WTC11 (cell line): ENCODE measurements at regions not wholly inside any gene's neighbourhood (a gene's known extent, or its start where the extent isn't known, plus 50 kb on each side); places are given as distances from the start of the nearest gene placed in this dataset.
A peak's percentile ranks its signal among the peaks of the same experiment; 100 is the strongest.

Experiments used
- ATAC-seq: fragments of 200-7000 bp; cut with Tn5 transposase; 2 replicates; pipeline ENCODE4 v1.10.0; 2021; ENCODE audit warnings: mild to moderate bottlenecking, moderate library complexity
- CTCF ChIA-PET: fragments of 300-600 bp; sonication (Branson Sonifier 250); formaldehyde crosslinking; loops from one replicate; lab custom pipeline; 2021; ENCODE audit warnings: antibody characterized with exemption; lab: Charles Lee
- POLR2A ChIA-PET: fragments of 350-600 bp; sonication (Branson Sonifier 250); formaldehyde crosslinking; loops from one replicate; lab custom pipeline; 2021; ENCODE audit warnings: antibody characterized with exemption; lab: Charles Lee
- DNase-seq: peaks from one replicate; pipeline ENCODE4 v3.0.0; 2021; ENCODE audit warnings: low spot score
- H3K27ac Mint-ChIP-seq: 2 replicates; pipeline ENCODE4 v1.8.0; 2021; ENCODE audit warnings: mixed read lengths
- H3K27me3 Mint-ChIP-seq: 2 replicates; pipeline ENCODE4 v1.8.0; 2021; ENCODE audit warnings: low read depth, mild to moderate bottlenecking, moderate library complexity, mixed read lengths
- H3K36me3 Mint-ChIP-seq: 2 replicates; pipeline ENCODE4 v1.8.0; 2021; ENCODE audit warnings: mixed read lengths
- H3K4me1 Mint-ChIP-seq: 2 replicates; pipeline ENCODE4 v1.8.0; 2022; ENCODE audit warnings: mixed read lengths
- H3K4me3 Mint-ChIP-seq: 2 replicates; pipeline ENCODE4 v1.8.0; 2021; ENCODE audit warnings: mild to moderate bottlenecking, moderate library complexity, mixed read lengths
- H3K9me3 Mint-ChIP-seq: 2 replicates; pipeline ENCODE4 v1.8.0; 2021; ENCODE audit warnings: mixed read lengths
- ATF1 ChIP-seq: sonication (generic); formaldehyde crosslinking; IDR thresholded peaks from 2 replicates; pipeline ENCODE4 v1.8.1; 2023; ENCODE audit warnings: mild to moderate bottlenecking, moderate library complexity, missing genetic modification reagents
- ATF2 ChIP-seq: sonication (generic); formaldehyde crosslinking; IDR thresholded peaks from 2 replicates; pipeline ENCODE4 v1.8.1; 2022; ENCODE audit warnings: low read depth, missing genetic modification reagents, borderline replicate concordance
- CBFB ChIP-seq: sonication (generic); formaldehyde crosslinking; IDR thresholded peaks from 2 replicates; pipeline ENCODE4 v1.8.1; 2022; ENCODE audit warnings: mild to moderate bottlenecking, low read depth, missing genetic modification reagents
- E2F4 ChIP-seq: sonication (generic); formaldehyde crosslinking; IDR thresholded peaks from 2 replicates; pipeline ENCODE4 v1.8.1; 2022; ENCODE audit warnings: low read depth, mild to moderate bottlenecking, moderate library complexity, missing genetic modification reagents, borderline replicate concordance
- ETV6 ChIP-seq: sonication (generic); formaldehyde crosslinking; IDR thresholded peaks from 2 replicates; pipeline ENCODE4 v1.8.1; 2022; ENCODE audit warnings: mild to moderate bottlenecking, missing genetic modification reagents
- GTF2I ChIP-seq: fragments of 250-450 bp; sonication (Bioruptor Pico); conservative IDR thresholded peaks from 2 replicates; pipeline ENCODE4 v1.4.0; 2021; ENCODE audit warnings: mild to moderate bottlenecking
- HMGXB4 ChIP-seq: sonication (generic); formaldehyde crosslinking; IDR thresholded peaks from 2 replicates; pipeline ENCODE4 v1.8.1; 2023; ENCODE audit warnings: mild to moderate bottlenecking, moderate library complexity, missing genetic modification reagents
- MLX ChIP-seq: sonication (generic); formaldehyde crosslinking; IDR thresholded peaks from 2 replicates; pipeline ENCODE4 v1.8.1; 2023; ENCODE audit warnings: mild to moderate bottlenecking, missing genetic modification reagents, moderate library complexity
- NFYB ChIP-seq: sonication (generic); formaldehyde crosslinking; conservative IDR thresholded peaks from 2 replicates; pipeline ENCODE4 v1.8.0; 2022; ENCODE audit warnings: low read depth, missing genetic modification reagents
- NR2C2 ChIP-seq: sonication (generic); formaldehyde crosslinking; IDR thresholded peaks from 2 replicates; pipeline ENCODE4 v1.8.0; 2022; ENCODE audit warnings: mild to moderate bottlenecking, missing genetic modification reagents
- OVOL2 ChIP-seq: fragments of 250-450 bp; sonication (Bioruptor Pico); IDR thresholded peaks from 2 replicates; pipeline ENCODE4 v1.9.0; 2021; ENCODE audit warnings: mild to moderate bottlenecking, borderline replicate concordance
- RORB ChIP-seq: fragments of 250-450 bp; sonication (Bioruptor Pico); IDR thresholded peaks from 2 replicates; pipeline ENCODE4 v1.9.0; 2021; ENCODE audit warnings: mild to moderate bottlenecking
- SOX15 ChIP-seq: fragments of 250-450 bp; sonication (Bioruptor Pico); IDR thresholded peaks from 2 replicates; pipeline ENCODE4 v1.9.0; 2021; ENCODE audit warnings: mild to moderate bottlenecking
- SP1 ChIP-seq: sonication (generic); formaldehyde crosslinking; conservative IDR thresholded peaks from 2 replicates; pipeline ENCODE4 v1.8.1; 2022; ENCODE audit warnings: missing genetic modification reagents
- USF2 ChIP-seq: sonication (generic); formaldehyde crosslinking; IDR thresholded peaks from 2 replicates; pipeline ENCODE4 v1.8.1; 2023; ENCODE audit warnings: mild to moderate bottlenecking, missing genetic modification reagents, moderate library complexity
- ZBTB21 ChIP-seq: sonication (generic); formaldehyde crosslinking; IDR thresholded peaks from 2 replicates; pipeline ENCODE4 v1.8.1; 2023; ENCODE audit warnings: mild to moderate bottlenecking, missing genetic modification reagents, borderline replicate concordance
- ZBTB43 ChIP-seq: sonication (generic); formaldehyde crosslinking; IDR thresholded peaks from 2 replicates; pipeline ENCODE4 v1.8.1; 2023; ENCODE audit warnings: mild to moderate bottlenecking, missing genetic modification reagents
- ZMAT4 ChIP-seq: fragments of 250-450 bp; sonication (Bioruptor Pico); IDR thresholded peaks from 2 replicates; pipeline ENCODE4 v1.9.0; 2021; ENCODE audit warnings: mild to moderate bottlenecking
- ZNF138 ChIP-seq: sonication (generic); formaldehyde crosslinking; conservative IDR thresholded peaks from 2 replicates; pipeline ENCODE4 v1.8.1; 2022; ENCODE audit warnings: mild to moderate bottlenecking, moderate library complexity, missing genetic modification reagents
- ZNF219 ChIP-seq: sonication (generic); formaldehyde crosslinking; IDR thresholded peaks from 2 replicates; pipeline ENCODE4 v1.8.0; 2023; ENCODE audit warnings: missing genetic modification reagents, mild to moderate bottlenecking, borderline replicate concordance
- ZNF281 ChIP-seq: sonication (generic); formaldehyde crosslinking; IDR thresholded peaks from 2 replicates; pipeline ENCODE4 v1.8.0; 2023; ENCODE audit warnings: mild to moderate bottlenecking, missing genetic modification reagents
- ZNF423 ChIP-seq: fragments of 250-450 bp; sonication (Bioruptor Pico); IDR thresholded peaks from 2 replicates; pipeline ENCODE4 v2.1.2; 2022; ENCODE audit warnings: mild to moderate bottlenecking, moderate library complexity
- ZNF512 ChIP-seq: sonication (generic); formaldehyde crosslinking; IDR thresholded peaks from 2 replicates; pipeline ENCODE4 v1.8.1; 2022; ENCODE audit warnings: missing genetic modification reagents, borderline replicate concordance
- ZSCAN18 ChIP-seq: fragments of 250-450 bp; sonication (Bioruptor Pico); IDR thresholded peaks from 2 replicates; pipeline ENCODE4 v2.1.2; 2022; ENCODE audit warnings: mild to moderate bottlenecking, moderate library complexity

- TF ChIP-seq HMGXB4 (CRISPR knock-in tag) (no peak), GTF2I (CRISPR knock-in tag) (no peak), ZNF281 (CRISPR knock-in tag) (no peak), OVOL2 (CRISPR knock-in tag) (no peak), ZSCAN18 (CRISPR knock-in tag) (no peak)
Measured at GRCh38 chr16:13419589-13419988, 500.4 kb upstream of the ERCC4 start (continued).

GRCh38 chr16:13421726-13422125 is 498.2 kb upstream of the ERCC4 start:
- ChIA-PET CTCF (no interaction called here), POLR2A (no interaction called here)
- Mint-ChIP-seq H3K4me1 (peaks cover 23% of the 10 kb centered on the region), H3K36me3 (peaks cover 26% of the 10 kb centered on the region), H3K4me3 (no peak overlapping the region), H3K9me3 (peaks cover 14% of the 10 kb centered on the region), H3K27ac (0 out of 2 replicates have a peak overlapping the region, but pooled peaks have one; percentile 54), H3K27me3 (no peaks in the 10 kb centered on the region)
- ATAC-seq (peak; percentile 48), DNase-seq (no peak)
- no peak for TF ChIP-seq ZBTB21 (CRISPR knock-in tag)
- TF ChIP-seq ATF2 (CRISPR knock-in tag), result no peak
- no peak for TF ChIP-seq RORB (CRISPR knock-in tag)
- TF ChIP-seq NFYB (CRISPR knock-in tag), result no peak
- no peak for TF ChIP-seq SOX15 (CRISPR knock-in tag)
- no peak for TF ChIP-seq ZNF423
- TF ChIP-seq ZNF512 (CRISPR knock-in tag), result no peak
- no peak for TF ChIP-seq NR2C2 (CRISPR knock-in tag)
- no peak for TF ChIP-seq ZNF138 (CRISPR knock-in tag)
- no peak for TF ChIP-seq ATF1 (CRISPR knock-in tag)
- TF ChIP-seq CBFB (CRISPR knock-in tag), result no peak
- TF ChIP-seq ZBTB43 (CRISPR knock-in tag), result no peak
- TF ChIP-seq ZNF219 (CRISPR knock-in tag), result no peak
- no peak for TF ChIP-seq SP1 (CRISPR knock-in tag)
- TF ChIP-seq USF2 (CRISPR knock-in tag), result no peak
- no peak for TF ChIP-seq E2F4 (CRISPR knock-in tag)
- TF ChIP-seq MLX (CRISPR knock-in tag), result no peak
- TF ChIP-seq ETV6 (CRISPR knock-in tag), result no peak
- no peak for TF ChIP-seq ZMAT4
